Endothelial cell of umbilical vein (primary cell): ENCODE measurements at regions not wholly inside any gene's neighbourhood (a gene's known extent, or its start where the extent isn't known, plus 50 kb on each side); places are given as distances from the start of the nearest gene placed in this dataset.

Experiments
- BruUV-seq: library from RNA; stranded (reverse); fragments of 400-500 nt; replicated peaks from 2 replicates; lab custom pipeline; 2021; lab: Mats Ljungman, UMichigan
- CTCF ChIA-PET: fragments of 300-600, 350-600 bp; sonication (Branson Sonifier 250); formaldehyde crosslinking; loops from one replicate; lab custom pipeline; 2021; ENCODE audit warnings: antibody characterized with exemption, inconsistent platforms; lab: Charles Lee
- POLR2A ChIA-PET: fragments of 300-600, 350-600 bp; sonication (Branson Sonifier 250); formaldehyde crosslinking; loops from one replicate; lab custom pipeline; 2021; ENCODE audit warnings: antibody characterized with exemption, inconsistent platforms; lab: Charles Lee
- DNase-seq: peaks from one replicate; pipeline ENCODE4 v3.0.0-alpha.2; 2011; ENCODE audit warnings: low read depth, low spot score
- FAIRE-seq: peaks from 2 replicates; lab custom pipeline; 2011; peaks lifted over from hg19 to GRCh38; lab: Jason Lieb, UNC
- H2AFZ ChIP-seq: 2 replicates; pipeline ENCODE4 v1.6.0; 2012; ENCODE audit warnings: low read depth, low read length, control low read depth, inconsistent platforms
- H3K27ac ChIP-seq: 2 replicates; pipeline ENCODE4 v1.5.1; 2011; ENCODE audit warnings: low read depth, mild to moderate bottlenecking, control low read depth, low read length, moderate library complexity; ENCODE audit not compliant: insufficient read depth
- H3K27me3 ChIP-seq, 2 experiments: 2 replicates each; pipeline versions ENCODE4 v1.6.0 to v1.6.1; 2011; ENCODE audit warnings: low read length in 2 of 2, mixed read lengths in 1 of 2; ENCODE audit not compliant: control insufficient read depth in 2 of 2, insufficient read depth in 2 of 2
- H3K36me3 ChIP-seq, 2 experiments: 2 replicates in 1 of 2; 3 replicates in 1 of 2; pipeline ENCODE4 v1.5.1; 2011; ENCODE audit warnings: low read length in 2 of 2, mild to moderate bottlenecking in 1 of 2, moderate library complexity in 1 of 2; ENCODE audit not compliant: control insufficient read depth in 2 of 2, insufficient read depth in 2 of 2; ENCODE audit errors: extremely low read depth in 1 of 2
- H3K4me1 ChIP-seq: 3 replicates; pipeline ENCODE4 v1.5.1; 2011; ENCODE audit warnings: mild to moderate bottlenecking, low read length; ENCODE audit not compliant: control insufficient read depth, insufficient read depth; ENCODE audit errors: extremely low read depth
- H3K4me2 ChIP-seq: 2 replicates; pipeline ENCODE4 v1.6.1; 2011; ENCODE audit warnings: low read length, control low read depth, mixed read lengths; ENCODE audit not compliant: insufficient read depth
- H3K4me3 ChIP-seq, 3 experiments: fragments of 200-600 bp in 1 of 3; sonication (generic), shearing (Covaris generic) in 1 of 3; replicated peaks in 1 of 3; 2 replicates each; pipeline ENCODE4 v1.5.1; 2011 to 2016; ENCODE audit warnings: control low read depth in 3 of 3, low read length in 3 of 3, mild to moderate bottlenecking in 2 of 3, inconsistent platforms in 1 of 3, low read depth in 1 of 3, moderate library complexity in 1 of 3; ENCODE audit not compliant: insufficient read depth in 1 of 3
- H3K79me2 ChIP-seq: 2 replicates; pipeline ENCODE4 v1.6.0; 2012; ENCODE audit warnings: low read length, inconsistent platforms; ENCODE audit not compliant: control insufficient read depth, insufficient read depth
- H3K9ac ChIP-seq: replicated peaks from 2 replicates; pipeline ENCODE3; 2011; ENCODE audit warnings: low read length, control low read depth; ENCODE audit not compliant: insufficient read depth; ENCODE audit errors: extremely low read depth
- H3K9me1 ChIP-seq: replicated peaks from 3 replicates; pipeline ENCODE4 v1.6.0; 2011; ENCODE audit warnings: mild to moderate bottlenecking, low read length; ENCODE audit not compliant: control insufficient read depth, insufficient read depth; ENCODE audit errors: extremely low read depth
- H3K9me3 ChIP-seq: replicated peaks from 2 replicates; pipeline ENCODE4 v1.5.1; 2012; ENCODE audit warnings: low read length, inconsistent platforms; ENCODE audit not compliant: control insufficient read depth, insufficient read depth
- H4K20me1 ChIP-seq: replicated peaks from 2 replicates; pipeline ENCODE3; 2011; ENCODE audit warnings: mild to moderate bottlenecking, low read length; ENCODE audit not compliant: control insufficient read depth, insufficient read depth; ENCODE audit errors: extremely low read depth
- EZH2 ChIP-seq: IDR thresholded peaks from 2 replicates; pipeline ENCODE4 v1.6.1; 2012; ENCODE audit warnings: borderline replicate concordance, low read depth, mild to moderate bottlenecking, moderate library complexity, low read length, inconsistent platforms; ENCODE audit not compliant: severe bottlenecking
- FOS ChIP-seq: IDR thresholded peaks from 2 replicates; pipeline ENCODE4 v1.6.1; 2011; ENCODE audit warnings: mild to moderate bottlenecking, low read length, moderate library complexity, borderline replicate concordance; ENCODE audit not compliant: insufficient read depth
- GATA2 ChIP-seq: IDR thresholded peaks from 2 replicates; pipeline ENCODE4 v1.7.0; 2011; ENCODE audit warnings: low read depth, mild to moderate bottlenecking, moderate library complexity, mixed read lengths, low read length; ENCODE audit not compliant: insufficient read length, insufficient read depth
- JUN ChIP-seq: IDR thresholded peaks from 2 replicates; pipeline ENCODE4 v1.6.1; 2011; ENCODE audit warnings: borderline replicate concordance, low read depth; ENCODE audit not compliant: insufficient read length, insufficient read depth
- MAX ChIP-seq: IDR thresholded peaks from 2 replicates; pipeline ENCODE4 v1.6.1; 2011; ENCODE audit not compliant: insufficient read depth, insufficient read length
- MYC ChIP-seq: IDR thresholded peaks from one replicate; pipeline ENCODE4 v1.6.1; 2011; ENCODE audit warnings: mild to moderate bottlenecking, low read depth, low read length
- POLR2A ChIP-seq: IDR thresholded peaks from 2 replicates; pipeline ENCODE4 v1.6.1; 2012; ENCODE audit warnings: low read depth, mild to moderate bottlenecking, control low read depth, low read length
- POLR2AphosphoS5 ChIP-seq: IDR thresholded peaks from 2 replicates; pipeline ENCODE4 v1.6.1; 2012; ENCODE audit warnings: low read depth, mild to moderate bottlenecking, control low read depth, low read length, moderate library complexity; ENCODE audit not compliant: insufficient read depth
- dilution Hi-C: fragments of 300-500 bp; cut with MboI; formaldehyde crosslinking; loops from one replicate; pipeline ENCODE4 v1.15.0; 2019; ENCODE audit warnings: low sequenced_read_pairs; ENCODE audit not compliant: extremely low pct_ligation_motif_present
- intact Hi-C: fragments of 100-400 bp; cut with micrococcal nuclease; formaldehyde crosslinking; loops from one replicate; pipeline ENCODE4 v1.10.0; 2022
- TF ChIP-seq, protein P1 (sequence below), 2 donors: IDR thresholded peaks; 1 replicate in 1 of 2; 2 replicates in 1 of 2; pipeline ENCODE4 v1.5.1; 2011; ENCODE audit warnings: low read length in 2 of 2, mild to moderate bottlenecking in 2 of 2, moderate library complexity in 2 of 2, control low read depth in 1 of 2, inconsistent platforms in 1 of 2, low read depth in 1 of 2; ENCODE audit not compliant: insufficient read depth in 1 of 2; ENCODE audit errors: extremely low read depth in 1 of 2

DNA sequence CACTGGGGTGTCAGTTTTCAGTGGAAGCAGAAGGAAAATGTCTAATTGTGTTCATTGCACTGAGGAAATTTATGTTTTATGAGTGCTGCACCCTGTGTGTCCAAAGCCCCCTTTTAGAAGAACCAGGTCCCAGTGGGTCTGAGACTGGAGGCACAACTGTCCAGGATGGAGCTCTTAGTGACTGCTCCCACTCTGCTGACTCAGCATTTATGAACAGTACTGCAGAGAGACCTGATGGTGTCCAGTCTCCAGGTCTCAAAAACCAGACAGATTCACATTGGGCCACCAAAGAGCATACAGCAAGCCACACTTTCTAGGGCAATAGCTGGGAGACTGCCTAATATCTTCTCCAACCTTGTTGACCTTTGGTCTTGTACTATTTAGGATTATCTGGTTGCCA, 321.9 kb downstream of the CBLN1 start:
- ChIA-PET CTCF (no interaction called here), POLR2A (no interaction called here)
- H3K4me1 ChIP-seq = no peaks in the 10 kb centered on the region
- peaks cover 6% of the 10 kb centered on the region for H3K9me3 ChIP-seq
- H4K20me1 ChIP-seq = no peaks in the 10 kb centered on the region
- no TSS peak for BruUV-seq
- H3K27ac ChIP-seq = no peak overlapping the region
- H3K27me3 ChIP-seq = no peaks in the 10 kb centered on the region
- H3K9me1 ChIP-seq = no peaks in the 10 kb centered on the region
- no peak for DNase-seq
- TF ChIP-seq POLR2AphosphoS5 (no peak), POLR2A (no peak), FOS (no peak), EZH2 (no peak), MYC (no peak), MAX (no peak), GATA2 (no peak), JUN (no peak)
- TF ChIP-seq, protein P1, sequence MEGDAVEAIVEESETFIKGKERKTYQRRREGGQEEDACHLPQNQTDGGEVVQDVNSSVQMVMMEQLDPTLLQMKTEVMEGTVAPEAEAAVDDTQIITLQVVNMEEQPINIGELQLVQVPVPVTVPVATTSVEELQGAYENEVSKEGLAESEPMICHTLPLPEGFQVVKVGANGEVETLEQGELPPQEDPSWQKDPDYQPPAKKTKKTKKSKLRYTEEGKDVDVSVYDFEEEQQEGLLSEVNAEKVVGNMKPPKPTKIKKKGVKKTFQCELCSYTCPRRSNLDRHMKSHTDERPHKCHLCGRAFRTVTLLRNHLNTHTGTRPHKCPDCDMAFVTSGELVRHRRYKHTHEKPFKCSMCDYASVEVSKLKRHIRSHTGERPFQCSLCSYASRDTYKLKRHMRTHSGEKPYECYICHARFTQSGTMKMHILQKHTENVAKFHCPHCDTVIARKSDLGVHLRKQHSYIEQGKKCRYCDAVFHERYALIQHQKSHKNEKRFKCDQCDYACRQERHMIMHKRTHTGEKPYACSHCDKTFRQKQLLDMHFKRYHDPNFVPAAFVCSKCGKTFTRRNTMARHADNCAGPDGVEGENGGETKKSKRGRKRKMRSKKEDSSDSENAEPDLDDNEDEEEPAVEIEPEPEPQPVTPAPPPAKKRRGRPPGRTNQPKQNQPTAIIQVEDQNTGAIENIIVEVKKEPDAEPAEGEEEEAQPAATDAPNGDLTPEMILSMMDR (IDR thresholded peaks at IDR 0.05; ENCODE audit: extremely low read depth in 1 of 2, insufficient read depth in 1 of 2, low read depth in 1 of 2, low read length in 2 of 2) = no peak
- dilution Hi-C loops = no loop called here
- intact Hi-C loops = no loop called here
- no peak overlapping the region for H3K4me3 ChIP-seq
- H3K36me3 ChIP-seq = no peaks in the 10 kb centered on the region
- H3K79me2 ChIP-seq = no peaks in the 10 kb centered on the region
- H2AFZ ChIP-seq = no peak overlapping the region
- H3K4me2 ChIP-seq = no peak overlapping the region
- FAIRE-seq = no peak
- H3K9ac ChIP-seq = no peak overlapping the region
